WTC11 (cell line): ENCODE measurements at regions not wholly inside any gene's neighbourhood (a gene's known extent, or its start where the extent isn't known, plus 50 kb on each side); places are given as distances from the start of the nearest gene placed in this dataset.

Experiments used
- MLX ChIP-seq: sonication (generic); formaldehyde crosslinking; IDR thresholded peaks from 2 replicates; pipeline ENCODE4 v1.8.1; 2023; ENCODE audit warnings: mild to moderate bottlenecking, missing genetic modification reagents, moderate library complexity
- NFYB ChIP-seq: sonication (generic); formaldehyde crosslinking; conservative IDR thresholded peaks from 2 replicates; pipeline ENCODE4 v1.8.0; 2022; ENCODE audit warnings: low read depth, missing genetic modification reagents
- NR2C2 ChIP-seq: sonication (generic); formaldehyde crosslinking; IDR thresholded peaks from 2 replicates; pipeline ENCODE4 v1.8.0; 2022; ENCODE audit warnings: mild to moderate bottlenecking, missing genetic modification reagents
- TEAD4 ChIP-seq: sonication (generic); formaldehyde crosslinking; IDR thresholded peaks from 2 replicates; pipeline ENCODE4 v1.8.0; 2022; ENCODE audit warnings: mild to moderate bottlenecking, missing genetic modification reagents

GRCh38 chrX:83630662-83631061 is 122.6 kb downstream of the POU3F4 start:
- no peak for TF ChIP-seq NFYB (CRISPR knock-in tag)
- TF ChIP-seq TEAD4 (CRISPR knock-in tag), result no peak
- no peak for TF ChIP-seq MLX (CRISPR knock-in tag)
- no peak for TF ChIP-seq NR2C2 (CRISPR knock-in tag)
